Gastroesophageal sphincter (tissue), 4 donors: ENCODE measurements at regions not wholly inside any gene's neighbourhood (a gene's known extent, or its start where the extent isn't known, plus 50 kb on each side); places are given as distances from the start of the nearest gene placed in this dataset.

Experiments used
- ATAC-seq: fragments of 150-250 bp; one replicate; pipeline ENCODE4 v1.9.1; 2016; ENCODE audit warnings: mild to moderate bottlenecking, moderate library complexity
- H3K27ac ChIP-seq, 4 donors: fragments of 200-600 bp; sonication (generic) in 3 of 4; 1 replicate in 3 of 4; 2 replicates in 1 of 4; pipeline ENCODE4 v1.5.1; 2016 to 2019
- H3K27me3 ChIP-seq: fragments of 200-600 bp; sonication (generic); one replicate; pipeline ENCODE4 v1.5.1; 2019
- H3K36me3 ChIP-seq, 2 donors: fragments of 200-600 bp; sonication (generic); one replicate each; pipeline ENCODE4 v1.5.1; 2019; ENCODE audit warnings: control low read depth in 1 of 2
- H3K4me1 ChIP-seq, 3 donors: fragments of 200-600 bp; sonication (generic); 1 replicate in 2 of 3; 2 replicates in 1 of 3; pipeline ENCODE4 v1.5.1; 2016 to 2019; ENCODE audit warnings: control low read depth in 2 of 3
- H3K4me3 ChIP-seq, 2 donors: fragments of 200-600 bp; sonication (generic); one replicate each; pipeline ENCODE4 v1.5.1; 2019; ENCODE audit warnings: mild to moderate bottlenecking in 1 of 2, moderate library complexity in 1 of 2
- H3K9me3 ChIP-seq, 3 donors: fragments of 200-600 bp; sonication (generic); one replicate each; pipeline ENCODE4 v1.5.1; 2017 to 2019; ENCODE audit warnings: control low read depth in 2 of 3
- CTCF ChIP-seq, 4 experiments: fragments of 200-600 bp in 2 of 4; fragments of 450-650 bp in 2 of 4; sonication (generic) in 1 of 4; IDR thresholded peaks; one replicate each; pipeline ENCODE4 v1.5.1; 2017 to 2019; ENCODE audit warnings: antibody characterized with exemption in 4 of 4, mild to moderate bottlenecking in 2 of 4, moderate library complexity in 2 of 4
- EP300 ChIP-seq: sonication (generic); formaldehyde crosslinking; IDR thresholded peaks from one replicate; pipeline ENCODE4 v1.6.1; 2017; ENCODE audit warnings: antibody characterized with exemption, mild to moderate bottlenecking
- POLR2A ChIP-seq, 2 donors: fragments of 450-650 bp; IDR thresholded peaks; one replicate each; pipeline ENCODE4 v1.6.1; 2017; ENCODE audit warnings: antibody characterized with exemption in 2 of 2, mild to moderate bottlenecking in 2 of 2, moderate library complexity in 1 of 2
- POLR2AphosphoS5 ChIP-seq: sonication (generic); formaldehyde crosslinking; IDR thresholded peaks from one replicate; pipeline ENCODE4 v1.6.1; 2017; ENCODE audit warnings: antibody characterized with exemption
- whole genome bisulfite sequencing, 2 donors: methylation state at CpG; one replicate each; pipeline ENCODE4 v1.1.5; 2018; ENCODE audit warnings: low coverage in 1 of 2; 5-methylcytosine and 5-hydroxymethylcytosine counted together

- H3K27me3 ChIP-seq: no peaks in the 10 kb centered on the region
- H3K27ac ChIP-seq: no peak overlapping the region
- H3K36me3 ChIP-seq: no peaks in the 10 kb centered on the region
- WGBS, 2 donors: 85 to 93% methylated on average over 4 to 5 of the region's 5 CpGs
- H3K4me3 ChIP-seq: no peak overlapping the region
- H3K4me1 ChIP-seq: no peaks in the 10 kb centered on the region
- TF ChIP-seq EP300 (no peak), POLR2A (IDR thresholded peaks at IDR 0.05) (no peak), POLR2AphosphoS5 (no peak), CTCF (IDR thresholded peaks at IDR 0.05) (no peak)
- no peak for ATAC-seq
- no peaks in the 10 kb centered on the region for H3K9me3 ChIP-seq
Observed at GRCh38 chr1:233730380-233730779, 116.5 kb downstream of the KCNK1 start.

GRCh38 chr1:233730809-233731208 lies 116.9 kb downstream of the KCNK1 start:
- 63% methylated on average over 5 of the region's 5 CpGs; no CpG with 5 or more reads in 1 of the 2 donors for WGBS, 2 donors
- ATAC-seq: no peak
- Histone ChIP-seq H3K27ac (no peak overlapping the region), H3K4me3 (no peak overlapping the region), H3K4me1 (no peaks in the 10 kb centered on the region), H3K36me3 (no peaks in the 10 kb centered on the region), H3K9me3 (no peaks in the 10 kb centered on the region), H3K27me3 (no peaks in the 10 kb centered on the region)
- TF ChIP-seq POLR2A (IDR thresholded peaks at IDR 0.05): no peak
- TF ChIP-seq EP300: no peak
- no peak for TF ChIP-seq CTCF (IDR thresholded peaks at IDR 0.05)
- TF ChIP-seq POLR2AphosphoS5: no peak

- no peaks in the 10 kb centered on the region for H3K4me1 ChIP-seq
- TF ChIP-seq EP300: no peak
- no peak for TF ChIP-seq POLR2AphosphoS5
- no peak for TF ChIP-seq CTCF (IDR thresholded peaks at IDR 0.05)
- TF ChIP-seq POLR2A (IDR thresholded peaks at IDR 0.05): no peak
- no peak for ATAC-seq
- H3K36me3 ChIP-seq: no peaks in the 10 kb centered on the region
- 63 to 78% methylated on average over 1 to 2 of the region's 2 CpGs for WGBS, 2 donors
- H3K4me3 ChIP-seq: no peak overlapping the region
- no peaks in the 10 kb centered on the region for H3K27me3 ChIP-seq
- H3K9me3 ChIP-seq: no peaks in the 10 kb centered on the region
- no peak overlapping the region for H3K27ac ChIP-seq
Observed at GRCh38 chr1:233732206-233732605, 118.3 kb downstream of the KCNK1 start.

GRCh38 chr1:233734456-233734855 lies 120.5 kb downstream of the KCNK1 start:
- 79 to 82% methylated on average over 7 of the region's 7 CpGs for WGBS, 2 donors
- no peak overlapping the region for H3K4me3 ChIP-seq
- no peaks in the 10 kb centered on the region for H3K36me3 ChIP-seq
- ATAC-seq: no peak
- no peaks in the 10 kb centered on the region for H3K9me3 ChIP-seq
- no peaks in the 10 kb centered on the region for H3K4me1 ChIP-seq
- no peak for TF ChIP-seq CTCF (IDR thresholded peaks at IDR 0.05)
- no peak for TF ChIP-seq POLR2AphosphoS5
- TF ChIP-seq POLR2A (IDR thresholded peaks at IDR 0.05): no peak
- no peak for TF ChIP-seq EP300
- H3K27ac ChIP-seq: no peak overlapping the region
- no peaks in the 10 kb centered on the region for H3K27me3 ChIP-seq

- ATAC-seq: no peak
- Histone ChIP-seq H3K4me3 (no peak overlapping the region), H3K27ac (no peak overlapping the region), H3K9me3 (no peaks in the 10 kb centered on the region), H3K27me3 (no peaks in the 10 kb centered on the region), H3K36me3 (no peaks in the 10 kb centered on the region), H3K4me1 (no peaks in the 10 kb centered on the region)
- TF ChIP-seq POLR2AphosphoS5: no peak
- no peak for TF ChIP-seq EP300
- TF ChIP-seq POLR2A (IDR thresholded peaks at IDR 0.05): no peak
- no peak for TF ChIP-seq CTCF (IDR thresholded peaks at IDR 0.05)
- 100% methylated on average over 1 of the region's 1 CpG; no CpG with 5 or more reads in 1 of the 2 donors for WGBS, 2 donors
Observed at GRCh38 chr1:233735331-233735730, 121.4 kb downstream of the KCNK1 start.
